ENCODE measurements at regions not wholly inside any gene's neighbourhood (a gene's known extent, or its start where the extent isn't known, plus 50 kb on each side); places are given as distances from the start of the nearest gene placed in this dataset.
"Not testable (repeated sequence)": the region's sequence is repeated elsewhere in the genome, so short reads cannot be mapped to it uniquely, and the experiment has no call there.

- H3K4me3 ChIP-seq; H3K36me3 ChIP-seq; H3K9ac ChIP-seq (ENCODE audit: low read depth in 2 of 2, low read length in 2 of 2); H3K27me3 ChIP-seq; intact Hi-C loops (cut with DNase I); H3K9me3 ChIP-seq; H3K27ac ChIP-seq; DNase-seq; H3K4me1 ChIP-seq: not testable (repeated sequence)
Observed at GRCh38 chr11:71705086-71705737, 122.5 kb upstream of the KRTAP5-11 start.

GRCh38 chr11:71705738-71706432 lies 123.2 kb upstream of the KRTAP5-11 start:
- H3K27me3 ChIP-seq; H3K4me3 ChIP-seq; H3K36me3 ChIP-seq; H3K9ac ChIP-seq (ENCODE audit: low read depth in 2 of 2, low read length in 2 of 2); H3K27ac ChIP-seq; intact Hi-C loops (cut with DNase I); DNase-seq; H3K4me1 ChIP-seq; H3K9me3 ChIP-seq: not testable (repeated sequence)

GRCh38 chr11:71707083-71707482 lies 124.4 kb upstream of the KRTAP5-11 start:
- H3K27ac ChIP-seq; intact Hi-C loops (cut with DNase I): not testable (repeated sequence)

GRCh38 chr11:71709541-71709940 lies 123.5 kb upstream of the DEFB108B start:
- H3K4me1 ChIP-seq; H3K9ac ChIP-seq (ENCODE audit: low read depth in 2 of 2, low read length in 2 of 2); DNase-seq; intact Hi-C loops (cut with DNase I); H3K9me3 ChIP-seq; H3K4me3 ChIP-seq; H3K27me3 ChIP-seq; H3K36me3 ChIP-seq; H3K27ac ChIP-seq: not testable (repeated sequence)

More at GRCh38 chr11:71707083-71707482, 124.4 kb upstream of the KRTAP5-11 start:
- not testable (repeated sequence) for H3K4me1 ChIP-seq; H3K4me3 ChIP-seq; H3K36me3 ChIP-seq; H3K27me3 ChIP-seq; H3K9me3 ChIP-seq; DNase-seq; H3K9ac ChIP-seq (ENCODE audit: low read depth in 2 of 2, low read length in 2 of 2)

GRCh38 chr11:71710171-71710671 lies 122.8 kb upstream of the DEFB108B start:
- H3K4me1 ChIP-seq; H3K9me3 ChIP-seq; intact Hi-C loops (cut with DNase I); H3K27me3 ChIP-seq; H3K36me3 ChIP-seq: not testable (repeated sequence)
- H3K27ac ChIP-seq, result peak overlapping the region; percentile 64
- peak overlapping the region in 1 of 2 donors; percentile 24 for H3K9ac ChIP-seq (ENCODE audit: low read depth in 2 of 2, low read length in 2 of 2)
- DNase-seq, result peak; percentile 37
- peak overlapping the region; percentile 14 for H3K4me3 ChIP-seq

- Histone ChIP-seq H3K4me3 (peak overlapping the region; percentile 14), H3K27ac (peak overlapping the region; percentile 64), H3K9ac (ENCODE audit: low read depth in 2 of 2, low read length in 2 of 2) (peak overlapping the region in 1 of 2 donors; percentile 12)
- H3K9me3 ChIP-seq; H3K27me3 ChIP-seq; H3K4me1 ChIP-seq; H3K36me3 ChIP-seq; intact Hi-C loops (cut with DNase I): not testable (repeated sequence)
- DNase-seq, result peak; percentile 28
Observed at GRCh38 chr11:71710701-71711385, 122.2 kb upstream of the DEFB108B start.

GRCh38 chr11:71712350-71712749 lies 120.7 kb upstream of the DEFB108B start:
- H3K9ac ChIP-seq (ENCODE audit: low read depth in 2 of 2, low read length in 2 of 2); H3K36me3 ChIP-seq; DNase-seq; intact Hi-C loops (cut with DNase I); H3K27ac ChIP-seq; H3K4me1 ChIP-seq; H3K27me3 ChIP-seq; H3K4me3 ChIP-seq; H3K9me3 ChIP-seq: not testable (repeated sequence)

- DNase-seq; H3K4me3 ChIP-seq; H3K27me3 ChIP-seq; H3K27ac ChIP-seq; H3K9ac ChIP-seq (ENCODE audit: low read depth in 2 of 2, low read length in 2 of 2); H3K4me1 ChIP-seq; H3K36me3 ChIP-seq; intact Hi-C loops (cut with DNase I); H3K9me3 ChIP-seq: not testable (repeated sequence)
Observed at GRCh38 chr11:71712846-71713245, 120.2 kb upstream of the DEFB108B start.

- H3K27me3 ChIP-seq; DNase-seq; H3K9ac ChIP-seq (ENCODE audit: low read depth in 2 of 2, low read length in 2 of 2); H3K9me3 ChIP-seq; H3K36me3 ChIP-seq; H3K4me3 ChIP-seq; H3K4me1 ChIP-seq; H3K27ac ChIP-seq; intact Hi-C loops (cut with DNase I): not testable (repeated sequence)
Observed at GRCh38 chr11:71714510-71714909, 118.5 kb upstream of the DEFB108B start.

GRCh38 chr11:71721840-71722239 lies 111.2 kb upstream of the DEFB108B start:
- H3K9me3 ChIP-seq; H3K9ac ChIP-seq (ENCODE audit: low read depth in 2 of 2, low read length in 2 of 2); DNase-seq; H3K27me3 ChIP-seq; H3K4me1 ChIP-seq; H3K4me3 ChIP-seq; H3K36me3 ChIP-seq; intact Hi-C loops (cut with DNase I); H3K27ac ChIP-seq: not testable (repeated sequence)

- H3K4me3 ChIP-seq; H3K9me3 ChIP-seq; intact Hi-C loops (cut with DNase I); H3K27me3 ChIP-seq; H3K9ac ChIP-seq (ENCODE audit: low read depth in 2 of 2, low read length in 2 of 2); H3K27ac ChIP-seq; H3K4me1 ChIP-seq; H3K36me3 ChIP-seq: not testable (repeated sequence)
- peak; percentile 19 for DNase-seq
Observed at GRCh38 chr11:71723991-71724390, 109.0 kb upstream of the DEFB108B start.

- H3K27ac ChIP-seq; H3K9me3 ChIP-seq; intact Hi-C loops (cut with DNase I); H3K36me3 ChIP-seq; H3K4me3 ChIP-seq; H3K4me1 ChIP-seq; H3K27me3 ChIP-seq; DNase-seq; H3K9ac ChIP-seq (ENCODE audit: low read depth in 2 of 2, low read length in 2 of 2): not testable (repeated sequence)
Observed at GRCh38 chr11:71730748-71731147, 102.3 kb upstream of the DEFB108B start.

GRCh38 chr11:71734368-71734767 lies 98.6 kb upstream of the DEFB108B start:
- not testable (repeated sequence) for H3K27ac ChIP-seq

More at GRCh38 chr11:71734368-71734767, 98.6 kb upstream of the DEFB108B start:
- intact Hi-C loops (cut with DNase I); H3K36me3 ChIP-seq; H3K27me3 ChIP-seq; H3K4me1 ChIP-seq; H3K9ac ChIP-seq (ENCODE audit: low read depth in 2 of 2, low read length in 2 of 2); H3K9me3 ChIP-seq; H3K4me3 ChIP-seq: not testable (repeated sequence)
- DNase-seq, result peak; percentile 32

Data from colonic mucosa (tissue), 4 donors.